Activated T-helper 1 cell treated with anti-CD3 and anti-CD28 coated beads, Interleukin-2, amount 50 U/mL, for 16 hours (primary cell): ENCODE measurements at regions not wholly inside any gene's neighbourhood (a gene's known extent, or its start where the extent isn't known, plus 50 kb on each side); places are given as distances from the start of the nearest gene placed in this dataset.
"Not testable (repeated sequence)": the region's sequence is repeated elsewhere in the genome, so short reads cannot be mapped to it uniquely, and the experiment has no call there.

Experiments used
- DNase-seq, 2 donors: peaks; one replicate each; pipeline ENCODE4 v3.0.0-alpha.2; 2020; ENCODE audit warnings: low read depth in 1 of 2, low spot score in 1 of 2

GRCh38 chr10:111560027-111560426, 483.2 kb downstream of the ADRA2A start:
- DNase-seq, result no peak

GRCh38 chr10:111561124-111561523, 484.3 kb downstream of the ADRA2A start:
- no peak for DNase-seq

- DNase-seq, result no peak
Observed at GRCh38 chr10:111565542-111565941, 488.7 kb downstream of the ADRA2A start.

DNA sequence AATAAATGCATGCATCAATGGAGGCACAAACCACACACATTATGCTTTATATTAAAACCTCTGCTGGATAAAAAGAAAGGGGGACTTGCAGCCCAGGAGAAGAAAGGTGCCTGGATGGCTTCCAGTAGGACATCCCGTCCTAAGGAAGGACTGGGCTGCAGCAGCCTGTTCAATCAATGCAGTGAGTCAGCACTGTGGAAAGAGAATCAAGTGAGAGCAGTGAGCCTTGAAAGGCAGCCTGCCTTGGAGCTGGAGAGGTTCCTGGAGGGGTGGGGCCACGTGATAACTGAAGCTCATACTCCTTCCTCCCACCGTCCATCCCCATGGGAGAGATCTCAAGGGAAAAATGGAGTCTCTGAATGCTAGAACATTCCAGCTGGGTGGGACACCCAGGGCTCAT, 501.2 kb downstream of the ADRA2A start:
- DNase-seq, result no peak

DNA sequence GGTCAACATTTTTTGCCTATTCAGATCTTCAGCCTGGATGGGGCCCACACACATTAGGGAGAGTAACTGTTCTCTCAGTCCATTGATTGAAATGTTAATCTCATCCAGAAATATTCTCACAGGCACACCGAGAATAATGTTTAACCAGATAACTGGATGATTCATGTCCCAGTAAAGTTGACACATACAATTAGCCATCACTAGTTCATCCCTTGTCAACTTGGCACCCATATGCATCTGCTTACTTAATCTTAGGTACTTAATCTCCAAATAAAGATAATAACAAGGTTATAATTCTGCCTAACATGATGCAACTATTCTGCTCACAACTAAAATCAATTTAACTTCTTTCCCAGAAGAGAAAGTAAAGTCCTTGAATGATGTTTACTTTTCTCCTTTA, 502.6 kb downstream of the ADRA2A start:
- no peak for DNase-seq

DNA sequence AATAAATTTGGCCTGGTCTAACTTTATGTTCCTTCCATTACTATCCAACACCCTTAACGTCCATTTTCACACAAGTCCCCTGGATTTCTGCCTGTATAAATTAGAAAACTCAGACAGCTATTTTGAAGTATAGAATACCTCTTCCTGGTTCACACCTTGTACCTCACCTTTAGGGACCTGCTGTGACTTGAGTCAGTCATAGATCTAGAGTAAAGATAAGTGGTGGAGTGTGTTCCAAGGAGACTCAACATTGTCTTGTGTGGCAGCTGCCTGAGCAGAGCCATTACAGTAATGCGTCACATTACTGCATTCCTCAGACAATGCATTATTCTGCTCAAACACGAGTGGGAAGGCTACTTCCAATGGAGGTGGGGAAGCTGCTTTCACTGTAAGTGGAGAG, 513.9 kb downstream of the ADRA2A start:
- no peak for DNase-seq

GRCh38 chr10:111593578-111593977, 516.7 kb downstream of the ADRA2A start:
- DNase-seq, result no peak

GRCh38 chr10:111595173-111595572, 518.3 kb downstream of the ADRA2A start:
- DNase-seq, result no peak

GRCh38 chr10:111598433-111599059, 521.7 kb downstream of the ADRA2A start:
- DNase-seq, result peak in 1 of 2 donors; percentile 3

- DNase-seq, result no peak
Observed at GRCh38 chr10:111599943-111600342, 523.1 kb downstream of the ADRA2A start.

- no peak for DNase-seq
Observed at GRCh38 chr10:111600772-111601171, 523.9 kb downstream of the ADRA2A start.

- no peak for DNase-seq
Observed at GRCh38 chr10:111612273-111612672, 535.4 kb downstream of the ADRA2A start.

- no peak for DNase-seq
Observed at GRCh38 chr10:111634191-111634590, 549.4 kb downstream of the GPAM start.

DNA sequence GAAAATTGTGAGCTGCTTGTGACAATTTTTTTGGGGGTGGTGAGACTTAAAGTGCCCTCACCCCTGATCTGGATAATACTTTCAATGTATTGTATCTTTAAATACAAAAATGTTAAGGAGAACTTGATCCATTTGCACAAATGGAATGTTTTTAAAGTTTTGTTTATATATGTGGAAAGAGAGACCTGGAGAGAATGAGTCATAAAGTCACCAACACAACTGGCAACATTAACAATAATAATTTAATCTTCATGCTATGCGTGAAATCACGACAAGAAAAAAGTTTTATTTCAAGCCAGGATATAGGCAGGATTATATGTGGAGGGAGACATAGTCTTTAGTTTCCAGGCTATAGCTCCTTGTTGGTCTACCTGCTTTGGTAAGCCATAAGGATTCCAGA, 537.5 kb downstream of the GPAM start:
- DNase-seq, result no peak

- no peak for DNase-seq
Observed at GRCh38 chr10:111648046-111648445, 535.5 kb downstream of the GPAM start.

GRCh38 chr10:111649080-111649479, 534.5 kb downstream of the GPAM start:
- DNase-seq, result not testable (repeated sequence)

DNA sequence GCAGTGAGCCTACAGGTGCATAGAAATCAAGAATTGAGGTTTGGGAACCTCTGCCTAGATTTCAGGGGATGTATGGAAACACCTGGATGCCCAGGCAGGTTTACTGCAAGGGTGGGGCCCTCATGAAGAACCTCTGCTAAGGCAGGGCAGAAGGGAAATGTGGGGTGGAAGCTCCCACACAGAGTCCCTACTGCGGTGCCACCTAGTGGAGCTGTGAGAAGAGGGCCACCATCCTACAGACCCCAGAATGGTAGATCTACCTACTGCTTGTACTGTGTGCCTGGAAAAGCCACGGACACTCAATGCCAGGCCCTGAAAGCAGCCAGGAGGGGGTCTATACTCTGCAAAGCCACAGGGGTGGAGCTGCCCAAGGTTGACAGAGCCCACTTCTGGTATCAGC, 533.5 kb downstream of the GPAM start:
- no peak for DNase-seq

DNA sequence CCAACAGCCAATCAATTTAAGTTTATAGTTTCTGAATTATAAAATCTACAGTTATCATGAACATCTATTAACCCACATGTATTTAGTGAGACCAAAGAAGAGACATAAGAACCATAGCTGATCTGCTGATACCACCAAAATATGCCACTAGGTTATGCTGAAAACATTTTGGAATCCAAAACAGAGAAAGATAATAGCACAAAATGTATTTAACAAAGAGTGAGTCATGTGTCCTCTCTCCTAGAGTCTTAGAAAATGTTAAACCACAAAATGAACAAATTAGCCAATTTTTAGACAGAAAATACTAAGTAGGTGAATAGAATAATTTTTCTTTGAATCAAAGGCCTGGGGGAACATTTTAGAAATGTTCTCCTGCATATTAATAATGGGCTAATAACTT, 527.5 kb downstream of the GPAM start:
- DNase-seq, result no peak

DNA sequence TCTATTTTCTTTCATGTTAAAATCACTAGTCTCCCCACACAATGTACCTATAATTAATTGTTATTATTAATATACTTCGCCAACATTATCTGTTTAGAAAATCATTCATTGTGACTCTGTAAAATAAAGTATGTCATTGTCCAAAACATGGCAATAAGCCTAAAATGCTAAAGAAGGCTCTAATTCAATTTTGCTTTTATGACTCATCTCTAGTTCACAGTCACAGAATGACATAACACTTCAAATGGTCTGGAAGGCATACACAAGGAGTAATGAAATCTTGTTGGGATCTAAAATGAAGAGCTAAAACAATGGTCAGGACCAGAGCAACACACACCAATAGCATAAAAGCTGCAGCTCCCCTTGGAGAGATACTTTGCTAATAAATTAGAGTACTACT, 505.8 kb downstream of the GPAM start:
- no peak for DNase-seq

DNA sequence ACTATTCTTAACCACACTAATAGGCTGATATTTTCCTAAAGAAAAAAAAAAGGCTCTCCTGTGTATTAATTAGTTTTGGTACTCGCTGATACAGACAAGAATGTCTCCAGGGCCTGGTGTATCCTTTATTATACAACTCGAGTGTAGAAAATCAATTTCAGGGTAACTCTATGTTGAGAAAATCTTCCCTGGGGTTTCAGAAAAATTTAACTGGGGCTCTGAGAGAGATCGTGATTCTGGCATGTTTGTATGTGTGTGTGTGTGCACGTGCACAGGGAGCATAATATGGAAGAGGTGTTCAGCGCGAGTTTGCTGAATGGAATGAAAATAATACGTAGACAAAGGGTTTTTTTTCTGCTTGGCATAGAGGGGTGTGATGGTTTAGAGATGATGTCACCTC, 496.8 kb downstream of the GPAM start:
- no peak for DNase-seq

DNA sequence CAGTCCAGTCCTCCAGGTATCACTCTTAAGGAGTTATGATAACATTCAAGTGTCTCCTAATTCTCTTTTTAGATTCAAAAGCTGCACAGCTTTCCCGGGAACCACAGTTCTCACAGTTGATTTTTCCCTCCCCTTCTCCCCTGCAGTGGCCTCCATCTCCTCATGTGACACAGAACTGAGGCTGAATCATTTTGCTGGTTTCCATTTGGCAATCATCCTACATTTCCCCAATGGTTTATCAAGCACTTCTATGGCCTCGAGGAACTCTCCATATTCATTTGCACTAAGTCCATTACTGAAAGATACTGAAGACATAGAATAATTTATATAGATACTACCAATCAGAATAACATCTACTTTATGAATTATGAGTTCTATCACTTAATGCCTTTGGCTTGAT, 484.9 kb downstream of the GPAM start:
- DNase-seq, result no peak

DNA sequence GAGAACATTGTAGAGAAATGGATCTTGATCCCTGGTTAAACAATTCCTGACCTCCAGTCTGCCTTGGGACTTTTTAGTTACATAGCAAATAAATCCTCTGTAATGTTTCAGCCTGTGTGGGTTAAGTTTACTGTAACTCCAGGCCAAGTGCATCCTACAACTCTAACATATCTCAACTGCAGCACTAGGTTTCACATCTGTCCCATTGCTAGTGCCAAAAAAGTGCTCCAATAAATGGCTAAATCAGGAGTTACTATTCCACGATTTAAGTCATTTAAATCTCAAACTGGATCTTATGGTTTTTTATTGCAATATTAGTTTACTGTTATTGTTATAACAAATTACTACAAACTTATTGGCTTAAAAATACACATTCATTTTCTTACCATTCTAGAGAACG, 479.6 kb downstream of the GPAM start:
- no peak for DNase-seq

DNA sequence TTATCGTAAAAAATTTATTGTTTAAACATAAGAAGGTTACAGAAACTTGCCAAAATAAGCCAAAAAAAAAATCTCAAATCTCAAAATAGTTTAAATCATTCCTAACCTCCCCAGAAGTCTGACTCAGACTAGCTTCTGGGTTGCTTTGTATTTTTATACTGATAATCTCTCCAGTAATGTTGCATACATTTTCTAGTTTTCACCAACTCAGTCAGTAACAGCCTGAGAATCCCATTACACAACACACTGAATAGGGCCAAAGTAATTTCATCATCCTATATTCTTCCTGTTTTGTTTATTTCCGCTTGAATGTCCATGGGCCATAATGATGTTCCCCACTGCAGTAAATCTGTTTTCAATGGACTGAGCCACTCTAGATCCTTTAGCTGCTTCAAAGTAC, 478.5 kb downstream of the GPAM start:
- no peak for DNase-seq

GRCh38 chr10:111706331-111706730, 477.2 kb downstream of the GPAM start:
- DNase-seq, result no peak
